Stomach (tissue), 8 donors: ENCODE measurements at regions not wholly inside any gene's neighbourhood (a gene's known extent, or its start where the extent isn't known, plus 50 kb on each side); places are given as distances from the start of the nearest gene placed in this dataset.

ENCODE experiments used
- DNase-seq, 2 donors: peaks; one replicate each; pipeline versions ENCODE4 v3.0.0 to v3.0.0-alpha.2; 2013 to 2019
- H3K27ac ChIP-seq, 5 donors: fragments of 200-600 bp in 4 of 5; sonication (generic) in 4 of 5; one replicate each; pipeline ENCODE4 v1.5.1; 2013 to 2019; ENCODE audit warnings: mild to moderate bottlenecking in 1 of 5, moderate library complexity in 1 of 5
- H3K27me3 ChIP-seq, 3 donors: fragments of 200-600 bp; sonication (generic); one replicate each; pipeline ENCODE4 v1.5.1; 2017 to 2019; ENCODE audit warnings: mixed run types in 1 of 3
- H3K36me3 ChIP-seq, 4 donors: fragments of 200-600 bp; sonication (generic); 1 replicate in 3 of 4; 2 replicates in 1 of 4; pipeline ENCODE4 v1.5.1; 2016 to 2019
- H3K4me1 ChIP-seq, 4 donors: fragments of 200-600 bp; sonication (generic); one replicate each; pipeline ENCODE4 v1.5.1; 2016 to 2019
- H3K4me3 ChIP-seq, 4 donors: fragments of 200-600 bp; sonication (generic) in 3 of 4; one replicate each; pipeline ENCODE4 v1.5.1; 2016 to 2019; ENCODE audit warnings: mild to moderate bottlenecking in 1 of 4
- H3K9me3 ChIP-seq, 4 donors: fragments of 200-600 bp; sonication (generic); one replicate each; pipeline ENCODE4 v1.5.1; 2016 to 2019
- CTCF ChIP-seq, 7 experiments: fragments of 450-650 bp in 4 of 7; fragments of 200-600 bp in 3 of 7; sonication (generic) in 3 of 7; IDR thresholded peaks; one replicate each; pipeline ENCODE4 v1.5.1; 2016 to 2019; ENCODE audit warnings: antibody characterized with exemption in 7 of 7, control low read depth in 2 of 7, mild to moderate bottlenecking in 1 of 7
- EP300 ChIP-seq: sonication (generic); formaldehyde crosslinking; IDR thresholded peaks from one replicate; pipeline ENCODE4 v1.6.1; 2017; ENCODE audit warnings: antibody characterized with exemption
- POLR2A ChIP-seq, 4 donors: fragments of 450-650 bp; IDR thresholded peaks; one replicate each; pipeline ENCODE4 v1.6.1; 2016; ENCODE audit warnings: antibody characterized with exemption in 4 of 4, control low read depth in 2 of 4, mild to moderate bottlenecking in 1 of 4, moderate library complexity in 1 of 4
- POLR2AphosphoS5 ChIP-seq, 3 donors: sonication (generic); formaldehyde crosslinking; IDR thresholded peaks; one replicate each; pipeline ENCODE4 v1.6.1; 2016; ENCODE audit warnings: antibody characterized with exemption in 3 of 3
- WGBS, 5 donors: extraction: QIAGEN DNeasy Blood & Tissue Kit in 3 of 5; methylation state at CpG; one replicate each; pipeline versions ENCODE4 v1.1.5 to v1.1.7; 2013 to 2018; 5-methylcytosine and 5-hydroxymethylcytosine counted together
- intact Hi-C: fragments of 100-400 bp; cut with DNase I; formaldehyde crosslinking; loops from one replicate; pipeline ENCODE4 v1.15.1; 2023; ENCODE audit warnings: low total_unique reads
- donor health status: healthy with polysubstance abuse.
- donor health status: Bipolar disorder and iron deficiency.
- donor health status: healthy.

- no peak for DNase-seq
- intact Hi-C loops, result no loop called here
- H3K4me1 ChIP-seq, result peaks cover 25 to 43% (median 32%) of the 10 kb centered on the region in 4 donors
These were observed 88.6 kb upstream of the MAML3 start for GRCh38 chr4:140242357-140243277.

DNA sequence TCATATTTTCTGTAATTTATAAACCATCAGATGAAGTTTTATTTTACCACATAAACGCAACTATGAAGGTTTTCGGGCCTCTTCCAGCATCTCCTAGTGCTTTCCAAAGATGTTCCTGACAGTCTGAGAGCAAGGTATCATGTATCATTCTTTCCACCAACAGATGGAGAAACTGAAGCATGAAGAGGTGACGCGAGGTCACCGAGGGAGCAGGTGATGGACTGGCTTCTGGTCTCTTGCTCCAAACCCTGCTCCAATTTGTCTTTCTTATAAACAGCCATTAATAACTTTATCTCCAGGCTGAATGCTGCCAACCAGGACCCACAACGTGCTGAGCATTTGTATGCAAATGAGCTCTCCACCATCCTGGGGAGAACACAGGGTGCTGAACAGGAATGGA, 86.3 kb upstream of the MAML3 start:
- no peaks in the 10 kb centered on the region for H3K9me3 ChIP-seq
- H3K4me1 ChIP-seq, result peaks cover 35 to 57% (median 44%) of the 10 kb centered on the region in 4 donors
- no peaks in the 10 kb centered on the region for H3K36me3 ChIP-seq
- intact Hi-C loops, result no loop called here
- no peak for DNase-seq
- no peak overlapping the region for H3K27ac ChIP-seq
- H3K27me3 ChIP-seq, result no peaks in the 10 kb centered on the region
- 82 to 86% (median 84%) methylated on average over 6 of the region's 6 CpGs for WGBS, 5 donors
- H3K4me3 ChIP-seq, result no peak overlapping the region
- TF ChIP-seq POLR2A (IDR thresholded peaks at IDR 0.05), result no peak
- no peak for TF ChIP-seq POLR2AphosphoS5 (IDR thresholded peaks at IDR 0.05)
- no peak for TF ChIP-seq EP300
- no peak for TF ChIP-seq CTCF (IDR thresholded peaks at IDR 0.05)

More at GRCh38 chr4:140242357-140243277, 88.6 kb upstream of the MAML3 start:
- Histone ChIP-seq H3K27me3 (no peaks in the 10 kb centered on the region), H3K4me3 (no peak overlapping the region), H3K9me3 (no peaks in the 10 kb centered on the region), H3K36me3 (no peaks in the 10 kb centered on the region), H3K27ac (peak overlapping the region; percentile 60 to 75 (median 68))
- TF ChIP-seq CTCF (IDR thresholded peaks at IDR 0.05) (no peak), EP300 (no peak)
- 54 to 70% (median 68%) methylated on average over 8 of the region's 8 CpGs for WGBS, 5 donors

DNA sequence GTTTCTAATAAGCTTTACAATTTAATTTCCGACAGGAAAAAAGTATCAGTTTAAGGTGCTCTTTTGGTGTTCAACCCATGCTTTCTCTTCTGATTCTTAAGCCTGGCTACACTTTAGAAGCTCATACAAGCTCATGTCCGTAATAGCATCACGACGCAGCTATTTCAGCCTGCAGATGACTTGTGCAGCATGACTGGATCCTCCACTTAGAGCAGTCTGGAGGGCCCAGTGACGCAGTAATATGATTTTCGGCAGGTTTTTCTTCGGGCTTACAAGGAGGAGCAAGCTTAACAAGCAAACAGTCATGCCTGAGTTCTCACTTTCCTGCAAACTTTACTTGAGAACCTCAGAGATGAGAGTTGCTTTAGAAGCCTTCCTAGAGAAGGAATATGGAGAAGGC, 85.3 kb upstream of the MAML3 start:
- H3K4me1 ChIP-seq, result peaks cover 35 to 60% (median 44%) of the 10 kb centered on the region in 4 donors
- H3K36me3 ChIP-seq, result no peaks in the 10 kb centered on the region
- peak in 1 of 2 donors; percentile 53 for DNase-seq
- TF ChIP-seq EP300 (no peak), POLR2A (IDR thresholded peaks at IDR 0.05) (no peak), CTCF (IDR thresholded peaks at IDR 0.05) (no peak), POLR2AphosphoS5 (IDR thresholded peaks at IDR 0.05) (no peak)
- 78 to 92% (median 89%) methylated on average over 7 of the region's 7 CpGs for WGBS, 5 donors
- H3K4me3 ChIP-seq, result no peak overlapping the region
- intact Hi-C loops, result no loop called here
- H3K27me3 ChIP-seq, result no peaks in the 10 kb centered on the region
- no peaks in the 10 kb centered on the region for H3K9me3 ChIP-seq
- H3K27ac ChIP-seq, result peak overlapping the region in 3 of 5 donors; percentile 77 to 88 (median 88)

GRCh38 chr4:140238351-140239056, 84.5 kb upstream of the MAML3 start:
- intact Hi-C loops, result no loop called here
- Histone ChIP-seq H3K4me1 (peaks cover 33 to 60% (median 37%) of the 10 kb centered on the region in 4 donors), H3K36me3 (no peaks in the 10 kb centered on the region), H3K9me3 (no peaks in the 10 kb centered on the region), H3K27me3 (no peaks in the 10 kb centered on the region), H3K4me3 (peak overlapping the region in 1 of 4 donors; percentile 35), H3K27ac (peak overlapping the region; percentile 77 to 88 (median 88))
- WGBS, 5 donors, result 30 to 36% (median 34%) methylated on average over 7 to 13 of the region's 13 CpGs
- DNase-seq, result peak; percentile 85 to 88
- no peak for TF ChIP-seq CTCF (IDR thresholded peaks at IDR 0.05)
- peak; percentile 47 for TF ChIP-seq EP300
- TF ChIP-seq POLR2AphosphoS5 (IDR thresholded peaks at IDR 0.05), result peak in 2 of 3 donors; percentile 45 to 85
- no peak for TF ChIP-seq POLR2A (IDR thresholded peaks at IDR 0.05)
